Activated CD4-positive, alpha-beta T cell treated with anti-CD3 and anti-CD28 coated beads for 36 hours (primary cell): ENCODE measurements at regions not wholly inside any gene's neighbourhood (a gene's known extent, or its start where the extent isn't known, plus 50 kb on each side); places are given as distances from the start of the nearest gene placed in this dataset.
"Not testable (repeated sequence)": the region's sequence is repeated elsewhere in the genome, so short reads cannot be mapped to it uniquely, and the experiment has no call there.

Source experiments
- ATAC-seq: fragments of 200-7000 bp; cut with Tn5 transposase; one replicate; pipeline ENCODE4 v1.10.0; 2021; ENCODE audit warnings: mild to moderate bottlenecking, moderate library complexity
- CTCF ChIA-PET: fragments of 350-600 bp; sonication (Branson Sonifier 250); formaldehyde crosslinking; loops from one replicate; lab custom pipeline; 2021; ENCODE audit warnings: antibody characterized with exemption; lab: Charles Lee
- POLR2A ChIA-PET: fragments of 350-600 bp; sonication (Branson Sonifier 250); formaldehyde crosslinking; loops from one replicate; lab custom pipeline; 2021; ENCODE audit warnings: antibody characterized with exemption, inconsistent platforms; lab: Charles Lee
- DNase-seq: peaks from one replicate; pipeline ENCODE4 v3.0.0-alpha.2; 2020
- H3K27ac Mint-ChIP-seq: one replicate; pipeline ENCODE4 v1.8.0; 2021; ENCODE audit warnings: mixed read lengths
- H3K27me3 Mint-ChIP-seq: one replicate; pipeline ENCODE4 v1.8.0; 2021; ENCODE audit warnings: mixed read lengths
- H3K36me3 Mint-ChIP-seq: one replicate; pipeline ENCODE4 v1.8.0; 2021; ENCODE audit warnings: low read depth, mixed read lengths
- H3K4me1 Mint-ChIP-seq: one replicate; pipeline ENCODE4 v1.8.0; 2021; ENCODE audit warnings: mixed read lengths
- H3K4me3 Mint-ChIP-seq: one replicate; pipeline ENCODE4 v1.8.0; 2021; ENCODE audit warnings: mild to moderate bottlenecking, moderate library complexity, mixed read lengths
- H3K9me3 Mint-ChIP-seq: one replicate; pipeline ENCODE4 v1.8.0; 2021; ENCODE audit warnings: low read depth, mixed read lengths
- intact Hi-C, 2 experiments: fragments of 100-400 bp; cut with DNase I in 1 of 2; cut with micrococcal nuclease in 1 of 2; formaldehyde crosslinking; loops; one replicate each; pipeline versions ENCODE4 v1.14.2 to v1.15.1; 2022 to 2024; cut with DNase I, micrococcal nuclease

- DNase-seq (no peak), ATAC-seq (no peak)
- intact Hi-C loops = no loop called here
- H3K9me3 Mint-ChIP-seq = no peaks in the 10 kb centered on the region
- H3K4me1 Mint-ChIP-seq = no peaks in the 10 kb centered on the region
- no peaks in the 10 kb centered on the region for H3K36me3 Mint-ChIP-seq
- H3K27me3 Mint-ChIP-seq = peaks cover 11% of the 10 kb centered on the region
- ChIA-PET CTCF (interaction anchor here (0.6 to 1.3 kb wide), 3 partner anchors 13 to 409 kb away, joined by 3 to 4 read pairs (median 3); no protein-coding TSS in a partner anchor), POLR2A (no interaction called here)
- H3K27ac Mint-ChIP-seq = no peak overlapping the region
- H3K4me3 Mint-ChIP-seq = no peak overlapping the region
Observed at GRCh38 chr1:181985936-181986906, 75.3 kb downstream of the ZNF648 start.

GRCh38 chr1:181985281-181985680, 76.2 kb downstream of the ZNF648 start:
- ATAC-seq (no peak), DNase-seq (no peak)
- Mint-ChIP-seq H3K36me3 (no peaks in the 10 kb centered on the region), H3K27me3 (peaks cover 14% of the 10 kb centered on the region), H3K9me3 (no peaks in the 10 kb centered on the region), H3K27ac (no peak overlapping the region), H3K4me3 (no peak overlapping the region), H3K4me1 (no peaks in the 10 kb centered on the region)
- intact Hi-C loops = no loop called here
- CTCF ChIA-PET = interaction anchor here (0.6 to 1.3 kb wide), 2 partner anchors 12 to 410 kb away, joined by 3 to 4 read pairs; no protein-coding TSS in a partner anchor
- POLR2A ChIA-PET = no interaction called here

DNA sequence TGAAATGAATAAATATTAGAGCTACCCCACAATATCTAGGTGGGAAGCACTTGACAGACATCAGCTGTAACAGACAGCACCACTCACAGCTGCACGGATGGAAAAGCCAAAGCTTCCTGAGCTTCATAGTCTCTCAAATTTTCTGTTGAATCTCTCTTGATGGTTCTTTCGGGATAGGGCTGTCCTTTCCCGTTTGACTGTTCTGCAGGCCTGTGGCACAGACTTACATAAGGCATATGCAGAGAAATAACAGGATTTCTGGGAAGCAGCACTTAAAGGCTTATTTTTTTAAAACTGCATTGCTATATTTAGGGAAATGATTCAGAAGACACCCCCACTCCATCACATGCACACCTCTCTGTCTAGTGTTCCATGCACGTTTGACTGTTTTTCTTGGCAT, 77.5 kb downstream of the ZNF648 start:
- Mint-ChIP-seq H3K36me3 (no peaks in the 10 kb centered on the region), H3K27ac (no peak overlapping the region), H3K9me3 (no peaks in the 10 kb centered on the region), H3K4me3 (no peak overlapping the region), H3K4me1 (no peaks in the 10 kb centered on the region), H3K27me3 (peaks cover 17% of the 10 kb centered on the region)
- POLR2A ChIA-PET = no interaction called here
- CTCF ChIA-PET = interaction anchor here (0.6 to 1.1 kb wide), 2 partner anchors 85 to 1067 kb away, joined by 3 read pairs; no protein-coding TSS in a partner anchor
- ATAC-seq (no peak), DNase-seq (no peak)
- intact Hi-C loops = no loop called here

DNA sequence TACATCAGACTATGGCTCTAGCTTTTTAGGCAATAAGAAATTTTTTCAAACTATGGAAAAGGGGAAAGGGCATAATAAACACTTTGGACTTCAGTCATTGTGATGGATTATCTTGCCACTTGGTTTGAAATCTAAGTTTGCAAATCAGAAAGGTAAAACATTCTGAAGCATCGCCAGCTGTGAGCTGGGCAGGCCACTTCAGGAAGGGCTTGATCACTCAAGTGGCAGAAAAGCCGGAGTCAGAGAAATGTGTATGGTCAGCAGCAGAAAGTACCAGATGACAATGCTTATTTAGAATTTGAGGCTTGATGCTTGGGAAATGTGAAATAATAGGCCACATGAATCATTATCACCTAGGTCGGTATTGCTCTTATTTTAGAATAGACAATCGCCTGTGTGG, 79.7 kb downstream of the ZNF648 start:
- H3K27ac Mint-ChIP-seq = no peak overlapping the region
- H3K36me3 Mint-ChIP-seq = no peaks in the 10 kb centered on the region
- POLR2A ChIA-PET = no interaction called here
- H3K4me1 Mint-ChIP-seq = no peaks in the 10 kb centered on the region
- CTCF ChIA-PET = interaction anchor here (1.4 kb wide), 1 partner anchor 44 kb away, joined by 4 read pairs; no protein-coding TSS in a partner anchor
- H3K27me3 Mint-ChIP-seq = peaks cover 24% of the 10 kb centered on the region
- intact Hi-C loops = no loop called here
- no peak overlapping the region for H3K4me3 Mint-ChIP-seq
- DNase-seq (no peak), ATAC-seq (no peak)
- peaks cover 8% of the 10 kb centered on the region for H3K9me3 Mint-ChIP-seq

- CTCF ChIA-PET = no interaction called here
- ATAC-seq = no peak
- intact Hi-C loops = no loop called here
Observed at GRCh38 chr1:181972256-181972655, 89.3 kb downstream of the ZNF648 start.

GRCh38 chr1:181971424-181971823, 90.1 kb downstream of the ZNF648 start:
- no peak overlapping the region for H3K4me3 Mint-ChIP-seq
- DNase-seq = no peak
- intact Hi-C loops = no loop called here
- no peak overlapping the region for H3K27ac Mint-ChIP-seq
- ChIA-PET CTCF (no interaction called here), POLR2A (no interaction called here)
- H3K9me3 Mint-ChIP-seq = peaks cover 5% of the 10 kb centered on the region
- H3K36me3 Mint-ChIP-seq = no peaks in the 10 kb centered on the region
- no peaks in the 10 kb centered on the region for H3K4me1 Mint-ChIP-seq
- no peak for ATAC-seq
- H3K27me3 Mint-ChIP-seq = peaks cover 22% of the 10 kb centered on the region

More at GRCh38 chr1:181972256-181972655, 89.3 kb downstream of the ZNF648 start:
- H3K4me1 Mint-ChIP-seq = no peaks in the 10 kb centered on the region
- DNase-seq = no peak
- H3K27ac Mint-ChIP-seq = no peak overlapping the region
- no peak overlapping the region for H3K4me3 Mint-ChIP-seq
- POLR2A ChIA-PET = no interaction called here
- H3K9me3 Mint-ChIP-seq = peaks cover 5% of the 10 kb centered on the region
- no peaks in the 10 kb centered on the region for H3K36me3 Mint-ChIP-seq
- H3K27me3 Mint-ChIP-seq = peaks cover 26% of the 10 kb centered on the region

DNA sequence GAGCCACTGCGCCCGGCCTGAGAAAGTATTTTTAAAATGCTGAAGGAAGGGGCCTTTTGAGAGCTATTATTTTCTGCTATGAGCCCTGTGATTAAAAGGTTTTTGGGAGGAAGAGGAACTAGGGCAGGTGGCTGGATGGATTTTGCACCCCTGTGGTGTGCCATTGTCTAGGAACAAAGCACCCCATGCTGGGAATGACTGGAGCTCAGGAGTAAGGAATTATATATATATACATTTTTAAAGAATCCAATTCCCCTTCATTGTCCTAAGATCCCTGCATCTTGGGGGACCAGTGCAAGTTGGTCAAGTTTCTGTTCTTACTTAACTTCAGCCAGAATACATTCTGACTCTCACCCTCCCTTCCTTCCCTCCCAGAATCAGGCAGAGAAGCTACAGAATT, 91.6 kb downstream of the ZNF648 start:
- ChIA-PET CTCF (interaction anchor here (0.7 kb wide), 1 partner anchor 63 kb away, joined by 3 read pairs; no protein-coding TSS in a partner anchor), POLR2A (interaction anchor here (0.7 kb wide), 1 partner anchor 78 kb away, joined by 3 read pairs; no protein-coding TSS in a partner anchor)

GRCh38 chr1:181954696-181955095, 106.8 kb downstream of the ZNF648 start:
- ATAC-seq, H3K27me3 Mint-ChIP-seq, DNase-seq, H3K4me1 Mint-ChIP-seq, CTCF ChIA-PET, POLR2A ChIA-PET, H3K4me3 Mint-ChIP-seq, H3K36me3 Mint-ChIP-seq, H3K27ac Mint-ChIP-seq, intact Hi-C loops: not testable (repeated sequence)
- peaks cover 27% of the 10 kb centered on the region for H3K9me3 Mint-ChIP-seq

More for the DNA sequence above, 91.6 kb downstream of the ZNF648 start:
- intact Hi-C loops = loop anchor here in 1 of 2 experiments (10.0 kb wide), 1 partner anchor 65 kb away; no protein-coding TSS in a partner anchor
- H3K4me3 Mint-ChIP-seq = no peak overlapping the region
- ATAC-seq (no peak), DNase-seq (no peak)
- peaks cover 15% of the 10 kb centered on the region for H3K27me3 Mint-ChIP-seq
- no peaks in the 10 kb centered on the region for H3K9me3 Mint-ChIP-seq
- H3K27ac Mint-ChIP-seq = no peak overlapping the region
- no peaks in the 10 kb centered on the region for H3K36me3 Mint-ChIP-seq
- H3K4me1 Mint-ChIP-seq = no peaks in the 10 kb centered on the region

DNA sequence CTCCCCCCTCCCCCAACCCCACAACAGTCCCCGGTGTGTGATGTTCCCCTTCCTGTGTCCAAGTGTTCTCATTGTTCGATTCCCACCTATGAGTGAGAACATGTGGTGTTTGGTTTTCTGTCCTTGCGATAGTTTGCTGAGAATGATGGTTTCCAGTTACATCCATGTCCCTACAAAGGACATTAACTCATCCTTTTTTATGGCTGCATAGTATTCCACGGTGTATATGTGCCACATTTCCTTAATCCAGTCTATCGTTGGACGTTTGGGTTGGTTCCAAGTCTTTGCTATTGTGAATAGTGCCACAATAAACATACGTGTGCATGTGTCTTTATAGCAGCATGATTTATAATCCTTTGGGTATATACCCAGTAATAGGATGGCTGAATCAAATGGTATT, 107.3 kb downstream of the ZNF648 start:
- H3K9me3 Mint-ChIP-seq = peaks cover 21% of the 10 kb centered on the region
- intact Hi-C loops, H3K27ac Mint-ChIP-seq, POLR2A ChIA-PET, H3K4me1 Mint-ChIP-seq, H3K4me3 Mint-ChIP-seq, ATAC-seq, DNase-seq, H3K27me3 Mint-ChIP-seq, CTCF ChIA-PET, H3K36me3 Mint-ChIP-seq: not testable (repeated sequence)

- H3K9me3 Mint-ChIP-seq = peaks cover 16% of the 10 kb centered on the region
- peaks cover 2% of the 10 kb centered on the region for H3K36me3 Mint-ChIP-seq
- intact Hi-C loops = no loop called here
- H3K4me1 Mint-ChIP-seq = no peaks in the 10 kb centered on the region
- ChIA-PET POLR2A (no interaction called here), CTCF (no interaction called here)
- H3K4me3 Mint-ChIP-seq = no peak overlapping the region
- ATAC-seq = no peak
- no peak overlapping the region for H3K27ac Mint-ChIP-seq
- no peak for DNase-seq
- peaks cover 4% of the 10 kb centered on the region for H3K27me3 Mint-ChIP-seq
Observed at GRCh38 chr1:181953596-181953995, 107.9 kb downstream of the ZNF648 start.

GRCh38 chr1:181951213-181951612, 110.3 kb downstream of the ZNF648 start:
- ATAC-seq = no peak
- H3K9me3 Mint-ChIP-seq = peaks cover 12% of the 10 kb centered on the region
- H3K4me1 Mint-ChIP-seq = no peaks in the 10 kb centered on the region
- CTCF ChIA-PET = no interaction called here
- no peak for DNase-seq
- intact Hi-C loops = no loop called here
- POLR2A ChIA-PET = no interaction called here
- H3K36me3 Mint-ChIP-seq = no peaks in the 10 kb centered on the region
- no peak overlapping the region for H3K4me3 Mint-ChIP-seq
- peaks cover 12% of the 10 kb centered on the region for H3K27me3 Mint-ChIP-seq
- H3K27ac Mint-ChIP-seq = no peak overlapping the region

DNA sequence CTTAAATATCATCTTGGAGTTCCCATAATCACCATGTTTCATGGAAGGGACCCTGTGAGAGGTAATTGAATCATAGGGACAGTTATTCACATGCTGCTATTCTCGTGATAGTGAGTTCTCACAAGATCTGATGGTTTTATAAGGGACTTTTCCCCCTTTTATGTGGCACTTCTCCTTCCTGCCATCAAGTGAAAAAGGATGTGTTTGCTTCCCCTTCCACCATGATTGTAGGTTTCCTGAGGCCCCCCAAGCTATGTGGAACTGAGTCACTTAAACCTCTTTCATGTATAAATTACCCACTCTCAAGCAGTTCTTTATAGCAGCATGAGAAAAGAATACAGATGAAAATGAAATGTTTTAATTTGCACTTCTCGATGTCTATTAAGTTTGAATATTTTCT, 112.0 kb downstream of the ZNF648 start:
- no peak for ATAC-seq
- POLR2A ChIA-PET = no interaction called here
- Mint-ChIP-seq H3K27me3 (peaks cover 16% of the 10 kb centered on the region), H3K4me3 (no peak overlapping the region), H3K27ac (no peak overlapping the region), H3K9me3 (peaks cover 11% of the 10 kb centered on the region), H3K4me1 (no peaks in the 10 kb centered on the region), H3K36me3 (no peaks in the 10 kb centered on the region)
- intact Hi-C loops = no loop called here
- CTCF ChIA-PET = no interaction called here
- DNase-seq = no peak
